ENCODE measurements at regions not wholly inside any gene's neighbourhood (a gene's known extent, or its start where the extent isn't known, plus 50 kb on each side); places are given as distances from the start of the nearest gene placed in this dataset.

DNA sequence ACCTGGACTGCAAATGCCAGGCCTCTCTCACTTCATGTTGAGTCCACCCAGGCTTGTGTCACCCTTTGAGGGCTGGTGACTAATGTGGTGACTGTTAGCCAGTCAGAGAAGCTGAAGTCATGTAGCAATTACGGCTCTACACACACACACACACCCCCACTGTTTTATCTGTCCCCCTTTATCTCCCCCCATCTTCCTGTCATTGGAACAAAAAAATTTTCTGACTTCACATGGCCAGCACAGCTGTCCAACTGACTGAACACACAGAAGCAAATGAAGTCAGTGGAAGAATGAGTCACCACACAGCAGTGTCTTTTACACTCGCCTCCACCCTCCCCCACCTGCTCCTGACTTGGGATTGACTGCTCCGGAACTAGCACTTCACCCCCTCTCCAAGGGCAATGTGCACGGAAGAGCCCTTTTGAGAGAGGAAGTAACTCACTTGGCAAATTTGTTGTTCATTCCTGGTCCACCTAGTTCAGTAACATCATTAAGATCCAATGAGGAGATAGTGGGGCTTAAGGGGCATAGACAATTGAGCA lies 198.0 kb downstream of the RNF144B start:
- WGBS, 2 experiments: 74 to 82% methylated on average over 3 to 4 of the region's 4 CpGs
- no peaks in the 10 kb centered on the region for H3K36me3 ChIP-seq (ENCODE audit: control insufficient read depth, insufficient read depth, low read length)
- no peaks in the 10 kb centered on the region for H3K27me3 ChIP-seq (ENCODE audit: control insufficient read depth, insufficient read depth, low read length, poor library complexity, severe bottlenecking)
- no peaks in the 10 kb centered on the region for H3K9me3 ChIP-seq (ENCODE audit: control insufficient read depth, low read length)
- no peak overlapping the region for H3K4me3 ChIP-seq (ENCODE audit: insufficient read depth, low read depth, low read length)
- no peaks in the 10 kb centered on the region for H3K4me1 ChIP-seq (ENCODE audit: control insufficient read depth, insufficient read depth, low read length)
- no peak overlapping the region for H3K27ac ChIP-seq (ENCODE audit: insufficient read depth, low read depth, low read length, poor library complexity, severe bottlenecking)

DNA sequence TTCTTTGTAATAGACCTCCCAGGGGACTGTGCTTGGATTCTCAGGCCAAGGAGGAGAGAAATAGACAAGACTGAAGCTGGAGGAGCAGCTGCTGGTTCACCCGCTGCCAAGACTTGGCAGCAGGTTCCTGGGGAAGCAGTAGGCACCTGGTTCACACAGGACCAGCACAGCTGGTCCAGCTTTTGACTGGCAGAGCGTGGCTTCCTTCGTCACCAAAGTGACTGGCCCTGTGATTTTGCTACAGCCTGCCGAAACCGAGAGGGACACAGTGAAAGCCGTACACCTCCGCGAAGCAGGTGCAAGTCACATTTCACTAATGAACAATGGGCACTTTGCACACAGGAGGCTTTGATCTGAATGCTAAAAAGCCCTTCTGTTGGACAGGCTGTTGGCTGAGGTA lies 199.0 kb downstream of the RNF144B start:
- Histone ChIP-seq H3K4me1 (ENCODE audit: control insufficient read depth, insufficient read depth, low read length) (no peaks in the 10 kb centered on the region), H3K27ac (ENCODE audit: insufficient read depth, low read depth, low read length, poor library complexity, severe bottlenecking) (no peak overlapping the region), H3K9me3 (ENCODE audit: control insufficient read depth, low read length) (no peaks in the 10 kb centered on the region), H3K36me3 (ENCODE audit: control insufficient read depth, insufficient read depth, low read length) (no peaks in the 10 kb centered on the region), H3K27me3 (ENCODE audit: control insufficient read depth, insufficient read depth, low read length, poor library complexity, severe bottlenecking) (no peaks in the 10 kb centered on the region), H3K4me3 (ENCODE audit: insufficient read depth, low read depth, low read length) (no peak overlapping the region)
- 96 to 97% methylated on average over 8 of the region's 8 CpGs for WGBS, 2 experiments

DNA sequence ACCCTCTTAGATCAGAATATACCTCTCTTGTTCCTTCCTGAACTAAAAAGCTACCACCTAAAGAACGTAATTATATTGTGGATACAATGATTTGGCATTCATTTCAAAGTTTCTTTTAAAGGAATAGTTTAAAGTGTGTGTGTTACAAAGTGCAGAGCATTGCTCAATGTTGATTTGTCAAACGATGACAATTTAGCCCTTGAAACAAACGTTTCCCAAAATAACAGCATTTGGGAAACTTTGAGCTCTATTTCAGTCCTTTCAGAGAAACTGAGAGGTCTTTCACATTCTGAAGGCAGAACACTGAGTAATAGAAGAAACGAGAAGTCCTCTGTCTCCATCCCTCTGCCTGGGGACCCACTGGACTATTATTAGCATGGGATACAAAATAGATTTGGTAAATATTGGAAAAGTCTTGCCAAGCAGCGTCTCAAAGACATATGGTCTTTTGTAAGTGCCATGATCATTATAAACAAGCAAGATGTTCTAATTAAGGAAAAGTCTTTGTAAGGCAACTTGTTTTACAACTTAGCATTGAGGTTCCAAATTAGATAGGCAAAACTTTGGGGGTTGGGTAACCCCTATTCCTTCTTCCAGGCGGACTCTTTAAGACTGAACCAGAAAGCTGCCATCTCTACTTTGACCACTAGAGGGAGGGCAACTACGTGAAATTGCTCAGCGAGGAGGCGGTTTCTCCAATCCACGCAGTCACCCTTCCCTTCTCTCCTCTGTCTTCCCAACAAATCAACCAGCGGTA lies 208.8 kb downstream of the RNF144B start:
- Histone ChIP-seq H3K4me1 (ENCODE audit: control insufficient read depth, insufficient read depth, low read length) (no peaks in the 10 kb centered on the region), H3K27ac (ENCODE audit: insufficient read depth, low read depth, low read length, poor library complexity, severe bottlenecking) (no peak overlapping the region), H3K36me3 (ENCODE audit: control insufficient read depth, insufficient read depth, low read length) (no peaks in the 10 kb centered on the region), H3K9me3 (ENCODE audit: control insufficient read depth, low read length) (no peaks in the 10 kb centered on the region), H3K4me3 (ENCODE audit: insufficient read depth, low read depth, low read length) (no peak overlapping the region), H3K27me3 (ENCODE audit: control insufficient read depth, insufficient read depth, low read length, poor library complexity, severe bottlenecking) (no peaks in the 10 kb centered on the region)
- 42 to 50% methylated on average over 9 to 10 of the region's 11 CpGs for WGBS, 2 experiments

DNA sequence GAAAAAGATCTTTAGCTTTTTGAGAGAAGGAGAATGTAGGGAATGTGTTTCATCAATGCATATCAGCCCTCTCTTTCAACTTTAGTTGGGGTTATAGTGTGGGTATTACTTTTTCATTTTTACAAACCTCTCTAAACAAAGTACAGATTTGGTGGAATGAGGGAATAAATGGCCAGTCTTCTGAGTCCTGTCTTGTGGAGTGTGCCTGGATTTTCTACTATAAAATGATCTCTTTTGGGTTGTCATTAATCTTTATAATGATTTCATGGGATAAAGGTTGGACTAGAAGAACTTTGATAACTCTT lies 209.3 kb downstream of the RNF144B start:
- no peaks in the 10 kb centered on the region for H3K4me1 ChIP-seq (ENCODE audit: control insufficient read depth, insufficient read depth, low read length)
- no peaks in the 10 kb centered on the region for H3K36me3 ChIP-seq (ENCODE audit: control insufficient read depth, insufficient read depth, low read length)
- H3K4me3 ChIP-seq (ENCODE audit: insufficient read depth, low read depth, low read length): no peak overlapping the region
- no peak overlapping the region for H3K27ac ChIP-seq (ENCODE audit: insufficient read depth, low read depth, low read length, poor library complexity, severe bottlenecking)
- H3K27me3 ChIP-seq (ENCODE audit: control insufficient read depth, insufficient read depth, low read length, poor library complexity, severe bottlenecking): no peaks in the 10 kb centered on the region
- no peaks in the 10 kb centered on the region for H3K9me3 ChIP-seq (ENCODE audit: control insufficient read depth, low read length)

DNA sequence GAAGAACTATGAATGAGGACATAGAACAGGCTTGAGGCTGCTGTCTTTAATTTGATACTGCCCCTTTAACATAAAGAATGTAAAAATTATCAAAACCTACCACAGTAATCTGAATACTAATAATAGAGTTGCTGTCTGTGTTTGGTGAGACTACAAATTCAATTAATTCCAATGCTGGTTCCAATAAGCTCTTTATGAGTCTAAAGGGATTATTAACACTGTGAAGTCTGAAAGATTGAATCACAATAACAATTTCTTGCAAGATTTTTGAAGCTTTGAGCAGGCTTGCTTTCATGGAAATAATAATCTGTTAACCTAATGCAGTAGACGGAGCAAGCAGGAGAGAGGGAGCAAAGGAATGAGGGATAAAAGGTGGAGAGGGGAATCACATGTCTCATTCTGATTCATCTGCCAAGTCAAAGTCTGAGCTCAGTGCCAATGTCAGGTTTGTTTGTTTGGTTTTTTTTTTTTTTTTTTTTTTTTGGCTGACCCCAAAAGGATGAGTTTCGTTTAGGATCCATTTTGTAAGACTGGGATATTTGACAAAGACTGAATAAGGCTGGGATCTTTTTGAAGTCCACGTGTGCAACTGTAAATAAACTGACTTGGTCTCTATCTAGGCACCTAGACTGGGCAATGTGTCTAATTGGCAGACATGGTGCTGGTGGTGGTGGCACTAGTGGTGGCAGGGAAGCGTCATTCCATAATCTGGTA lies 211.6 kb downstream of the RNF144B start:
- Histone ChIP-seq H3K4me3 (ENCODE audit: insufficient read depth, low read depth, low read length) (no peak overlapping the region), H3K9me3 (ENCODE audit: control insufficient read depth, low read length) (no peaks in the 10 kb centered on the region), H3K27ac (ENCODE audit: insufficient read depth, low read depth, low read length, poor library complexity, severe bottlenecking) (no peak overlapping the region), H3K27me3 (ENCODE audit: control insufficient read depth, insufficient read depth, low read length, poor library complexity, severe bottlenecking) (no peaks in the 10 kb centered on the region), H3K4me1 (ENCODE audit: control insufficient read depth, insufficient read depth, low read length) (no peaks in the 10 kb centered on the region), H3K36me3 (ENCODE audit: control insufficient read depth, insufficient read depth, low read length) (no peaks in the 10 kb centered on the region)
- WGBS, 2 experiments: 83 to 91% methylated on average over 4 of the region's 4 CpGs

DNA sequence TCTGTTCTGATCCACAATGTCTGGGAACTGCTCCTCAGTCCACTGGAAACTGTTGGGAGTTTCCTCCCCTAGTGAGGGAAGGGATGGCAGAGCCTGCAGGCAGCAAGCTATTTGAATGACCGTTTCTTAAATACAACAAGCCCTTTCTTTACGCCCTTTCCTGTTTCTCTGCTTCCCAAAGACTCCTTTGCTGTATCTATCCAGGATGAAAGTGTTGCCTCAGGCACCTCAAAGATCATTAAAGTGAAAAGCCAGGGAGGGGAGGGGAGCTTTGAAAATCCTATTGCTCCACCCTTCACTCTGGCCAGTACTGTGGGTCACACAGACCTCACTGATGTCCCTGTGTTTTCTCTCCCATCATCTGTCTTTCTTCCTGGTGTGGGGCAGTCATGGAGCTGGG lies 213.1 kb downstream of the RNF144B start:
- H3K27ac ChIP-seq (ENCODE audit: insufficient read depth, low read depth, low read length, poor library complexity, severe bottlenecking): no peak overlapping the region
- 50 to 60% methylated on average over 2 of the region's 2 CpGs for WGBS, 2 experiments
- no peak overlapping the region for H3K4me3 ChIP-seq (ENCODE audit: insufficient read depth, low read depth, low read length)

DNA sequence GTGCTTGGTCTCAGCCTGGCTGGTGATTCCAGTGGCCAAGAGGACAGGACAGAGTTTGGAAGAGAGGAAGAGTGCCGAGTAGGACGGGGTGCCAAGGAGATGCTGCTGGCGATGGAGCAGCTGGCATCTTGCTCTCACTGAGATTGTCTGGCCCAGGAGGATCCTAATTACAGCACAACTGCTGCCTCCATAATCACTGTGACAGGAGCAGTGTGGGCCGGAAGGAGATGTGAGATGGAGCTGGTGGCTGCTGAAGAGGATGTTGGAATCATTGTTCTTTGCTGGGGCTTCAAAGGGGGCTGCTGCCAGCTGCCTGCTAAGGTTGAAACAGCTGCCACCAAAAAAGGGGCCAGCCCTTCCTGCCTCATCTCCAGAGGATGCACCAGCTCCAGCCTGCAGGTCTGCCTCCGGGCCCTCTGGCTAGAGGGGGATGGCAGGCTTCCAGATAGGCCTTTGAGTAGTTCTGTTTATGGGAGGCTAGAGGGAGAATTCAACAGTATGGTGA lies 214.4 kb downstream of the RNF144B start:
- WGBS, 2 experiments: 92 to 96% methylated on average over 5 of the region's 5 CpGs
- Histone ChIP-seq H3K9me3 (ENCODE audit: control insufficient read depth, low read length) (no peaks in the 10 kb centered on the region), H3K27me3 (ENCODE audit: control insufficient read depth, insufficient read depth, low read length, poor library complexity, severe bottlenecking) (no peaks in the 10 kb centered on the region), H3K27ac (ENCODE audit: insufficient read depth, low read depth, low read length, poor library complexity, severe bottlenecking) (no peak overlapping the region), H3K4me3 (ENCODE audit: insufficient read depth, low read depth, low read length) (no peak overlapping the region), H3K36me3 (ENCODE audit: control insufficient read depth, insufficient read depth, low read length) (no peaks in the 10 kb centered on the region), H3K4me1 (ENCODE audit: control insufficient read depth, insufficient read depth, low read length) (no peaks in the 10 kb centered on the region)

More for the DNA sequence above, 213.1 kb downstream of the RNF144B start:
- Histone ChIP-seq H3K4me1 (ENCODE audit: control insufficient read depth, insufficient read depth, low read length) (no peaks in the 10 kb centered on the region), H3K27me3 (ENCODE audit: control insufficient read depth, insufficient read depth, low read length, poor library complexity, severe bottlenecking) (no peaks in the 10 kb centered on the region), H3K36me3 (ENCODE audit: control insufficient read depth, insufficient read depth, low read length) (no peaks in the 10 kb centered on the region), H3K9me3 (ENCODE audit: control insufficient read depth, low read length) (no peaks in the 10 kb centered on the region)

DNA sequence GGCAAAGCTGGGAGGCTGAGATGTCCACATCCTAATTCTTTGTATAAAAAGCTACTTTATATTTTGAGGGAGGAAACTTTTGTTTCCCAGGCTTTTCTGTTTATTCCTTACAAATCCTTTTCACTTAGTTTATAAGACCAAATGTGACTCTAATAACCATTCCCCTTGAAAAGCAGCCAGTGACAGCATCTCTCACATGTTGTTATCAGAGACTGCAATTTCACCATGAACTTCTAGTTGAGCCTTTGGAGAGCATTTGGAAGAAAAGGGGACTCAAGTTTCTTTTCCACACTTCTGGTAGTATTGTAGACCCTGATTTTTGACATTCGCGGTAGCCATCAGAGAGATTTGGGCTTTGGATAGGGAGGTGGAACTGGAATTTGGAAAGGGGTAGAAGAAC lies 215.8 kb downstream of the RNF144B start:
- Histone ChIP-seq H3K36me3 (ENCODE audit: control insufficient read depth, insufficient read depth, low read length) (no peaks in the 10 kb centered on the region), H3K4me1 (ENCODE audit: control insufficient read depth, insufficient read depth, low read length) (no peaks in the 10 kb centered on the region), H3K9me3 (ENCODE audit: control insufficient read depth, low read length) (no peaks in the 10 kb centered on the region), H3K27ac (ENCODE audit: insufficient read depth, low read depth, low read length, poor library complexity, severe bottlenecking) (no peak overlapping the region), H3K27me3 (ENCODE audit: control insufficient read depth, insufficient read depth, low read length, poor library complexity, severe bottlenecking) (no peaks in the 10 kb centered on the region), H3K4me3 (ENCODE audit: insufficient read depth, low read depth, low read length) (no peak overlapping the region)
- 84 to 97% methylated on average over 2 of the region's 2 CpGs for WGBS, 2 experiments

DNA sequence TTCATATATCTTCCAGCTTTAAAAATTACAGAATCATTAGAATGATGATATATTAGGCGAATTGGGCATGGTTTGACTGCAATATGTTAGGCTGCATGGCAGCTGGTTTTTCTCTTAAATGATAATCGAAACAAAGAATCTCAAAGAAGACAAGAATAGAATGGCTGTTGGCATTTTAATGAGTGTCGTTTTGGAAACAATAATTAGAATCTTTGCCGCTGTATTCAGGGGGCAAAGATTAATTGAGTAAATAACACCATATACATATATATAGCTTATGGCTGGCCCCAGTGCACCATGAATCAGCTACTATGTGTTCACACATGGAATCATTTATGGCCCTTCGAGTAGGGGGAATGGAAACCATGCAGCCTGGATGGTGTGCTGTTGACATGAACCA lies 216.2 kb downstream of the RNF144B start:
- 87 to 93% methylated on average over 3 to 4 of the region's 5 CpGs for WGBS, 2 experiments
- Histone ChIP-seq H3K27me3 (ENCODE audit: control insufficient read depth, insufficient read depth, low read length, poor library complexity, severe bottlenecking) (no peaks in the 10 kb centered on the region), H3K36me3 (ENCODE audit: control insufficient read depth, insufficient read depth, low read length) (no peaks in the 10 kb centered on the region), H3K9me3 (ENCODE audit: control insufficient read depth, low read length) (no peaks in the 10 kb centered on the region), H3K4me1 (ENCODE audit: control insufficient read depth, insufficient read depth, low read length) (no peaks in the 10 kb centered on the region), H3K4me3 (ENCODE audit: insufficient read depth, low read depth, low read length) (no peak overlapping the region), H3K27ac (ENCODE audit: insufficient read depth, low read depth, low read length, poor library complexity, severe bottlenecking) (no peak overlapping the region)

DNA sequence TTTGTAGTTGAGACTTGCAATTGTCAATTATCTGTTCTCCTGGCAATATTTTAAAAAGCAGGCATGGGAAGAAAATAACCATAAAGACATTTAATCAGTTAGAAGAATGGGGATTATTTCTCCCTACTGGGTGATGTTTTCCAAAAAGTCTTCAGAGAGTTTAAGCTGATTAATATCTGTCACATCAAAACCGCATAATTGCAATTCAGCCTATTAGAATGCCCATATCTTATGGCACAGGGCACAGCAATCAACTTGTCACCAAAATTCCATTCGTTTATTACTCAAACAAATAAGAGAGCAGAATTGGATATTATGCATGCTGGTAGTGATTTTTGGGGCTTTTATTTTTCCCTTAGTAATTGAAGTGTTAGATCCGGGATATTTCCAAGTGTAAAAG lies 218.7 kb downstream of the RNF144B start:
- Histone ChIP-seq H3K27ac (ENCODE audit: insufficient read depth, low read depth, low read length, poor library complexity, severe bottlenecking) (no peak overlapping the region), H3K4me3 (ENCODE audit: insufficient read depth, low read depth, low read length) (no peak overlapping the region), H3K9me3 (ENCODE audit: control insufficient read depth, low read length) (no peaks in the 10 kb centered on the region), H3K36me3 (ENCODE audit: control insufficient read depth, insufficient read depth, low read length) (no peaks in the 10 kb centered on the region), H3K27me3 (ENCODE audit: control insufficient read depth, insufficient read depth, low read length, poor library complexity, severe bottlenecking) (no peaks in the 10 kb centered on the region), H3K4me1 (ENCODE audit: control insufficient read depth, insufficient read depth, low read length) (no peaks in the 10 kb centered on the region)
- WGBS, 2 experiments: 93 to 94% methylated on average over 2 to 3 of the region's 3 CpGs
